ENCODE measurements at regions not wholly inside any gene's neighbourhood (a gene's known extent, or its start where the extent isn't known, plus 50 kb on each side); places are given as distances from the start of the nearest gene placed in this dataset.
"Not testable (repeated sequence)": the region's sequence is repeated elsewhere in the genome, so short reads cannot be mapped to it uniquely, and the experiment has no call there.

GRCh38 chr4:3865986-3866812 is 100.0 kb downstream of the ADRA2C start:
- no peak for DNase-seq (ENCODE audit: low read depth in 2 of 2, low spot score in 1 of 2)

GRCh38 chr4:3866813-3867129 is 100.6 kb downstream of the ADRA2C start:
- no peak for DNase-seq (ENCODE audit: low read depth in 2 of 2, low spot score in 1 of 2)

GRCh38 chr4:3867403-3868100 is 101.4 kb downstream of the ADRA2C start:
- no peak for DNase-seq (ENCODE audit: low read depth in 2 of 2, low spot score in 1 of 2)

- DNase-seq (ENCODE audit: low read depth in 2 of 2, low spot score in 1 of 2), result no peak
Observed at GRCh38 chr4:3868211-3869173, 102.3 kb downstream of the ADRA2C start.

- DNase-seq (ENCODE audit: low read depth in 2 of 2, low spot score in 1 of 2), result no peak
Observed at GRCh38 chr4:3869174-3869572, 103.0 kb downstream of the ADRA2C start.

GRCh38 chr4:3869661-3870566 is 103.7 kb downstream of the ADRA2C start:
- no peak for DNase-seq (ENCODE audit: low read depth in 2 of 2, low spot score in 1 of 2)

GRCh38 chr4:3870567-3870962 is 104.4 kb downstream of the ADRA2C start:
- DNase-seq (ENCODE audit: low read depth in 2 of 2, low spot score in 1 of 2), result no peak

- DNase-seq (ENCODE audit: low read depth in 2 of 2, low spot score in 1 of 2), result no peak
Observed at GRCh38 chr4:3871181-3871852, 105.1 kb downstream of the ADRA2C start.

- DNase-seq (ENCODE audit: low read depth in 2 of 2, low spot score in 1 of 2), result no peak
Observed at GRCh38 chr4:3871881-3872833, 106.0 kb downstream of the ADRA2C start.

GRCh38 chr4:3872834-3873313 is 106.7 kb downstream of the ADRA2C start:
- DNase-seq (ENCODE audit: low read depth in 2 of 2, low spot score in 1 of 2), result no peak

- no peak for DNase-seq (ENCODE audit: low read depth in 2 of 2, low spot score in 1 of 2)
Observed at GRCh38 chr4:3873408-3874027, 107.3 kb downstream of the ADRA2C start.

- no peak for DNase-seq (ENCODE audit: low read depth in 2 of 2, low spot score in 1 of 2)
Observed at GRCh38 chr4:3874028-3874415, 107.8 kb downstream of the ADRA2C start.

GRCh38 chr4:3874525-3875110 is 108.4 kb downstream of the ADRA2C start:
- no peak for DNase-seq (ENCODE audit: low read depth in 2 of 2, low spot score in 1 of 2)

- DNase-seq (ENCODE audit: low read depth in 2 of 2, low spot score in 1 of 2), result no peak
Observed at GRCh38 chr4:3875466-3875865, 109.3 kb downstream of the ADRA2C start.

- not testable (repeated sequence) for DNase-seq (ENCODE audit: low read depth in 2 of 2, low spot score in 1 of 2)
Observed at GRCh38 chr4:3876057-3876845, 110.1 kb downstream of the ADRA2C start.

- DNase-seq (ENCODE audit: low read depth in 2 of 2, low spot score in 1 of 2), result no peak
Observed at GRCh38 chr4:3877236-3877635, 111.1 kb downstream of the ADRA2C start.

- no peak for DNase-seq (ENCODE audit: low read depth in 2 of 2, low spot score in 1 of 2)
Observed at GRCh38 chr4:3877868-3878267, 111.7 kb downstream of the ADRA2C start.

All from stimulated activated CD8-positive, alpha-beta memory T cell treated with anti-CD3 and anti-CD28 coated beads, Interleukin-4, amount 100 ng/mL, for 4 hours (primary cell).